Central memory CD8-positive, alpha-beta T cell (primary cell): ENCODE measurements at regions not wholly inside any gene's neighbourhood (a gene's known extent, or its start where the extent isn't known, plus 50 kb on each side); places are given as distances from the start of the nearest gene placed in this dataset.

Experiments used
- ATAC-seq: fragments of 150-1000 bp; cut with Tn5 transposase; replicated peaks from 2 replicates; pipeline ENCODE4 v1.10.0; 2022; ENCODE audit warnings: mild to moderate bottlenecking, moderate FRiP score, moderate number of reproducible peaks; ENCODE audit not compliant: poor library complexity, severe bottlenecking; ENCODE audit errors: extremely low read depth
- DNase-seq, 2 donors: peaks; one replicate each; pipeline ENCODE4 v3.0.0; 2021; ENCODE audit warnings: low spot score in 2 of 2
- H3K27ac Mint-ChIP-seq: one replicate; pipeline ENCODE4 v1.8.0; 2022; ENCODE audit warnings: low read depth, mild to moderate bottlenecking, moderate library complexity, mixed read lengths
- H3K27me3 Mint-ChIP-seq: one replicate; pipeline ENCODE4 v1.8.0; 2022; ENCODE audit warnings: mixed read lengths
- H3K36me3 Mint-ChIP-seq: one replicate; pipeline ENCODE4 v1.8.0; 2022; ENCODE audit warnings: mild to moderate bottlenecking, moderate library complexity, mixed read lengths; ENCODE audit not compliant: insufficient read depth
- H3K4me1 Mint-ChIP-seq: one replicate; pipeline ENCODE4 v1.8.0; 2022; ENCODE audit warnings: mixed read lengths
- H3K4me3 Mint-ChIP-seq: one replicate; pipeline ENCODE4 v1.8.0; 2022; ENCODE audit warnings: mild to moderate bottlenecking, moderate library complexity, mixed read lengths
- H3K9me3 Mint-ChIP-seq: one replicate; pipeline ENCODE4 v1.8.0; 2022; ENCODE audit warnings: mixed read lengths

- no peak overlapping the region for H3K4me3 Mint-ChIP-seq
- no peak overlapping the region for H3K27ac Mint-ChIP-seq
- no peaks in the 10 kb centered on the region for H3K36me3 Mint-ChIP-seq
- H3K9me3 Mint-ChIP-seq: no peaks in the 10 kb centered on the region
- DNase-seq (no peak), ATAC-seq (no peak)
- H3K27me3 Mint-ChIP-seq: no peaks in the 10 kb centered on the region
- no peaks in the 10 kb centered on the region for H3K4me1 Mint-ChIP-seq
These were observed 71.1 kb upstream of the CTDP1 start for GRCh38 chr18:79608535-79608934.

- Mint-ChIP-seq H3K27ac (no peak overlapping the region), H3K9me3 (no peaks in the 10 kb centered on the region), H3K4me3 (no peak overlapping the region), H3K36me3 (no peaks in the 10 kb centered on the region), H3K4me1 (no peaks in the 10 kb centered on the region), H3K27me3 (no peaks in the 10 kb centered on the region)
- no peak for ATAC-seq
- no peak for DNase-seq
These were observed 70.6 kb upstream of the CTDP1 start for GRCh38 chr18:79608999-79609461.

GRCh38 chr18:79609841-79610281 is 69.7 kb upstream of the CTDP1 start:
- Mint-ChIP-seq H3K27me3 (no peaks in the 10 kb centered on the region), H3K4me1 (no peaks in the 10 kb centered on the region), H3K36me3 (no peaks in the 10 kb centered on the region), H3K27ac (no peak overlapping the region), H3K9me3 (no peaks in the 10 kb centered on the region), H3K4me3 (no peak overlapping the region)
- no peak for DNase-seq
- no peak for ATAC-seq

- Mint-ChIP-seq H3K27me3 (no peaks in the 10 kb centered on the region), H3K9me3 (no peaks in the 10 kb centered on the region), H3K4me3 (no peak overlapping the region), H3K27ac (no peak overlapping the region), H3K4me1 (no peaks in the 10 kb centered on the region), H3K36me3 (no peaks in the 10 kb centered on the region)
- no peak for DNase-seq
- ATAC-seq: no peak
These were observed 69.1 kb upstream of the CTDP1 start for GRCh38 chr18:79610461-79611039.

GRCh38 chr18:79611040-79611681 is 68.4 kb upstream of the CTDP1 start:
- Mint-ChIP-seq H3K27ac (no peak overlapping the region), H3K27me3 (no peaks in the 10 kb centered on the region)
- no peak for ATAC-seq

GRCh38 chr18:79612291-79613108 is 67.1 kb upstream of the CTDP1 start:
- no peaks in the 10 kb centered on the region for H3K9me3 Mint-ChIP-seq
- no peak for ATAC-seq
- no peak overlapping the region for H3K4me3 Mint-ChIP-seq
- no peaks in the 10 kb centered on the region for H3K27me3 Mint-ChIP-seq
- no peak overlapping the region for H3K27ac Mint-ChIP-seq
- no peaks in the 10 kb centered on the region for H3K36me3 Mint-ChIP-seq
- DNase-seq: no peak
- H3K4me1 Mint-ChIP-seq: no peaks in the 10 kb centered on the region

More at GRCh38 chr18:79611040-79611681, 68.4 kb upstream of the CTDP1 start:
- Mint-ChIP-seq H3K4me3 (no peak overlapping the region), H3K9me3 (no peaks in the 10 kb centered on the region), H3K36me3 (no peaks in the 10 kb centered on the region), H3K4me1 (no peaks in the 10 kb centered on the region)
- DNase-seq: no peak

- no peaks in the 10 kb centered on the region for H3K36me3 Mint-ChIP-seq
- no peaks in the 10 kb centered on the region for H3K4me1 Mint-ChIP-seq
- no peaks in the 10 kb centered on the region for H3K27me3 Mint-ChIP-seq
- H3K4me3 Mint-ChIP-seq: no peak overlapping the region
- no peaks in the 10 kb centered on the region for H3K9me3 Mint-ChIP-seq
- ATAC-seq: no peak
- no peak overlapping the region for H3K27ac Mint-ChIP-seq
- DNase-seq: no peak
These were observed 66.2 kb upstream of the CTDP1 start for GRCh38 chr18:79613186-79613931.

GRCh38 chr18:79614211-79614955 is 65.2 kb upstream of the CTDP1 start:
- no peaks in the 10 kb centered on the region for H3K4me1 Mint-ChIP-seq
- no peak overlapping the region for H3K4me3 Mint-ChIP-seq
- DNase-seq (no peak), ATAC-seq (no peak)
- no peaks in the 10 kb centered on the region for H3K9me3 Mint-ChIP-seq
- H3K36me3 Mint-ChIP-seq: no peaks in the 10 kb centered on the region
- H3K27ac Mint-ChIP-seq: no peak overlapping the region
- H3K27me3 Mint-ChIP-seq: no peaks in the 10 kb centered on the region

- no peak overlapping the region for H3K27ac Mint-ChIP-seq
- ATAC-seq (no peak), DNase-seq (no peak)
- H3K9me3 Mint-ChIP-seq: no peaks in the 10 kb centered on the region
- H3K36me3 Mint-ChIP-seq: no peaks in the 10 kb centered on the region
- no peaks in the 10 kb centered on the region for H3K27me3 Mint-ChIP-seq
- no peak overlapping the region for H3K4me3 Mint-ChIP-seq
- H3K4me1 Mint-ChIP-seq: no peaks in the 10 kb centered on the region
These were observed 64.5 kb upstream of the CTDP1 start for GRCh38 chr18:79615091-79615490.

- Mint-ChIP-seq H3K27me3 (no peaks in the 10 kb centered on the region), H3K27ac (no peak overlapping the region), H3K4me1 (no peaks in the 10 kb centered on the region), H3K36me3 (no peaks in the 10 kb centered on the region), H3K4me3 (no peak overlapping the region), H3K9me3 (no peaks in the 10 kb centered on the region)
- no peak for DNase-seq
- ATAC-seq: no peak
These were observed 64.0 kb upstream of the CTDP1 start for GRCh38 chr18:79615586-79615985.

GRCh38 chr18:79616651-79617510 is 62.7 kb upstream of the CTDP1 start:
- Mint-ChIP-seq H3K4me1 (no peaks in the 10 kb centered on the region), H3K4me3 (no peak overlapping the region), H3K36me3 (no peaks in the 10 kb centered on the region), H3K9me3 (no peaks in the 10 kb centered on the region), H3K27me3 (no peaks in the 10 kb centered on the region), H3K27ac (no peak overlapping the region)
- no peak for ATAC-seq
- DNase-seq: no peak
